GM12872 (cell line): ENCODE measurements at regions not wholly inside any gene's neighbourhood (a gene's known extent, or its start where the extent isn't known, plus 50 kb on each side); places are given as distances from the start of the nearest gene placed in this dataset.

ENCODE experiments used
- CTCF ChIP-seq: IDR thresholded peaks from 3 replicates; pipeline ENCODE4 v1.5.1; 2011; ENCODE audit warnings: low read depth, mild to moderate bottlenecking, low read length, moderate library complexity; ENCODE audit not compliant: insufficient read depth

- TF ChIP-seq CTCF = no peak
These were observed 141.1 kb upstream of the PCBD1 start for GRCh38 chr10:71029411-71029892.

GRCh38 chr10:71029907-71030306 is 141.5 kb upstream of the PCBD1 start:
- TF ChIP-seq CTCF = no peak

GRCh38 chr10:71031026-71031425 is 142.7 kb upstream of the PCBD1 start:
- no peak for TF ChIP-seq CTCF

GRCh38 chr10:71031603-71032002 is 143.2 kb upstream of the PCBD1 start:
- no peak for TF ChIP-seq CTCF

- TF ChIP-seq CTCF = no peak
These were observed 144.5 kb upstream of the PCBD1 start for GRCh38 chr10:71032887-71033286.

- TF ChIP-seq CTCF = no peak
These were observed 145.1 kb upstream of the PCBD1 start for GRCh38 chr10:71033396-71033980.

GRCh38 chr10:71035511-71036296 is 147.3 kb upstream of the PCBD1 start:
- TF ChIP-seq CTCF = no peak
